ENCODE measurements at regions not wholly inside any gene's neighbourhood (a gene's known extent, or its start where the extent isn't known, plus 50 kb on each side); places are given as distances from the start of the nearest gene placed in this dataset.

- no peak for TF ChIP-seq CTCF (IDR thresholded peaks at IDR 0.05; ENCODE audit: partially characterized antibody, unreplicated experiment)
- no peak for DNase-seq
- Mint-ChIP-seq H3K27me3 (ENCODE audit: unreplicated experiment) (no peaks in the 10 kb centered on the region), H3K27ac (ENCODE audit: unreplicated experiment) (no peak overlapping the region), H3K36me3 (ENCODE audit: unreplicated experiment) (no peaks in the 10 kb centered on the region), H3K4me1 (ENCODE audit: low read depth, unreplicated experiment) (no peaks in the 10 kb centered on the region), H3K4me3 (ENCODE audit: unreplicated experiment) (no peak overlapping the region), H3K9me3 (ENCODE audit: unreplicated experiment) (no peaks in the 10 kb centered on the region)
Observed at GRCh38 chr20:40294747-40295146, 394.3 kb downstream of the MAFB start.

GRCh38 chr20:40294175-40294574 lies 394.9 kb downstream of the MAFB start:
- Mint-ChIP-seq H3K27ac (ENCODE audit: unreplicated experiment) (no peak overlapping the region), H3K4me1 (ENCODE audit: low read depth, unreplicated experiment) (no peaks in the 10 kb centered on the region), H3K4me3 (ENCODE audit: unreplicated experiment) (no peak overlapping the region), H3K36me3 (ENCODE audit: unreplicated experiment) (no peaks in the 10 kb centered on the region), H3K9me3 (ENCODE audit: unreplicated experiment) (no peaks in the 10 kb centered on the region), H3K27me3 (ENCODE audit: unreplicated experiment) (no peaks in the 10 kb centered on the region)
- no peak for TF ChIP-seq CTCF (IDR thresholded peaks at IDR 0.05; ENCODE audit: partially characterized antibody, unreplicated experiment)
- no peak for DNase-seq

- no peaks in the 10 kb centered on the region for H3K4me1 Mint-ChIP-seq (ENCODE audit: low read depth, unreplicated experiment)
- H3K27me3 Mint-ChIP-seq (ENCODE audit: unreplicated experiment), result no peaks in the 10 kb centered on the region
- H3K36me3 Mint-ChIP-seq (ENCODE audit: unreplicated experiment), result no peaks in the 10 kb centered on the region
- DNase-seq, result no peak
- TF ChIP-seq CTCF (IDR thresholded peaks at IDR 0.05; ENCODE audit: partially characterized antibody, unreplicated experiment), result no peak
- H3K9me3 Mint-ChIP-seq (ENCODE audit: unreplicated experiment), result no peaks in the 10 kb centered on the region
- H3K27ac Mint-ChIP-seq (ENCODE audit: unreplicated experiment), result no peak overlapping the region
- H3K4me3 Mint-ChIP-seq (ENCODE audit: unreplicated experiment), result no peak overlapping the region
Observed at GRCh38 chr20:40293740-40294139, 395.3 kb downstream of the MAFB start.

- H3K27me3 Mint-ChIP-seq (ENCODE audit: unreplicated experiment), result no peaks in the 10 kb centered on the region
- no peak overlapping the region for H3K27ac Mint-ChIP-seq (ENCODE audit: unreplicated experiment)
- no peaks in the 10 kb centered on the region for H3K36me3 Mint-ChIP-seq (ENCODE audit: unreplicated experiment)
- no peaks in the 10 kb centered on the region for H3K9me3 Mint-ChIP-seq (ENCODE audit: unreplicated experiment)
- no peak for TF ChIP-seq CTCF (IDR thresholded peaks at IDR 0.05; ENCODE audit: partially characterized antibody, unreplicated experiment)
- DNase-seq, result no peak
- no peak overlapping the region for H3K4me3 Mint-ChIP-seq (ENCODE audit: unreplicated experiment)
- no peaks in the 10 kb centered on the region for H3K4me1 Mint-ChIP-seq (ENCODE audit: low read depth, unreplicated experiment)
Observed at GRCh38 chr20:40291493-40292135, 397.4 kb downstream of the MAFB start.

- H3K36me3 Mint-ChIP-seq (ENCODE audit: unreplicated experiment), result no peaks in the 10 kb centered on the region
- no peaks in the 10 kb centered on the region for H3K27me3 Mint-ChIP-seq (ENCODE audit: unreplicated experiment)
- H3K27ac Mint-ChIP-seq (ENCODE audit: unreplicated experiment), result no peak overlapping the region
- no peak overlapping the region for H3K4me3 Mint-ChIP-seq (ENCODE audit: unreplicated experiment)
- no peaks in the 10 kb centered on the region for H3K9me3 Mint-ChIP-seq (ENCODE audit: unreplicated experiment)
- DNase-seq, result no peak
- H3K4me1 Mint-ChIP-seq (ENCODE audit: low read depth, unreplicated experiment), result no peaks in the 10 kb centered on the region
- no peak for TF ChIP-seq CTCF (IDR thresholded peaks at IDR 0.05; ENCODE audit: partially characterized antibody, unreplicated experiment)
Observed at GRCh38 chr20:40287683-40288082, 401.4 kb downstream of the MAFB start.

Data from glutamatergic neuron (in vitro differentiated cells).